Retinal pigment epithelial cell (primary cell): ENCODE measurements at regions not wholly inside any gene's neighbourhood (a gene's known extent, or its start where the extent isn't known, plus 50 kb on each side); places are given as distances from the start of the nearest gene placed in this dataset.

Experiments
- DNase-seq: peaks from one replicate; pipeline ENCODE4 v3.0.0-alpha.2; 2010; ENCODE audit warnings: low read depth
- H3K4me3 ChIP-seq: 2 replicates; pipeline ENCODE4 v1.5.1; 2011; ENCODE audit warnings: mild to moderate bottlenecking, low read length, control low read depth, moderate library complexity
- TF ChIP-seq, protein P1 (sequence below): conservative IDR thresholded peaks from 2 replicates; pipeline ENCODE4 v1.5.1; 2011; ENCODE audit warnings: low read depth, low read length, control low read depth, inconsistent platforms

GRCh38 chr3:188052169-188053035 lies 101.6 kb upstream of the LPP start:
- TF ChIP-seq, protein P1, sequence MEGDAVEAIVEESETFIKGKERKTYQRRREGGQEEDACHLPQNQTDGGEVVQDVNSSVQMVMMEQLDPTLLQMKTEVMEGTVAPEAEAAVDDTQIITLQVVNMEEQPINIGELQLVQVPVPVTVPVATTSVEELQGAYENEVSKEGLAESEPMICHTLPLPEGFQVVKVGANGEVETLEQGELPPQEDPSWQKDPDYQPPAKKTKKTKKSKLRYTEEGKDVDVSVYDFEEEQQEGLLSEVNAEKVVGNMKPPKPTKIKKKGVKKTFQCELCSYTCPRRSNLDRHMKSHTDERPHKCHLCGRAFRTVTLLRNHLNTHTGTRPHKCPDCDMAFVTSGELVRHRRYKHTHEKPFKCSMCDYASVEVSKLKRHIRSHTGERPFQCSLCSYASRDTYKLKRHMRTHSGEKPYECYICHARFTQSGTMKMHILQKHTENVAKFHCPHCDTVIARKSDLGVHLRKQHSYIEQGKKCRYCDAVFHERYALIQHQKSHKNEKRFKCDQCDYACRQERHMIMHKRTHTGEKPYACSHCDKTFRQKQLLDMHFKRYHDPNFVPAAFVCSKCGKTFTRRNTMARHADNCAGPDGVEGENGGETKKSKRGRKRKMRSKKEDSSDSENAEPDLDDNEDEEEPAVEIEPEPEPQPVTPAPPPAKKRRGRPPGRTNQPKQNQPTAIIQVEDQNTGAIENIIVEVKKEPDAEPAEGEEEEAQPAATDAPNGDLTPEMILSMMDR: peak; percentile 42
- peak; percentile 51 for DNase-seq
- H3K4me3 ChIP-seq: no peak overlapping the region

DNA sequence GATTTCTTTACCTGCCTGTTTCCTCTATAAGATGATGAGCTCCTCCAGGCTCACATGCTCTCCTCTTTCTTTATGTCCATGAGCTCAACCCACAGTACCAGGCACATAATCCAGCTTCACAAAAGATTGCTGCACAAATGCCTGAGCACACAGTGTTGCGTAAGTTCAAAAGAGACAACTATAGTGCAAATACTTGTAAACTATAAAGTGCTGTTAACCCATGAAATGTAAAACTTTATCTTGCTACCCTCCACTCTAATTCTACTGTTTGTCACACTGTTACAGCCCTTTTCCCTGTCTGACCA lies 101.0 kb upstream of the LPP start:
- DNase-seq: no peak
- no peak overlapping the region for H3K4me3 ChIP-seq
- TF ChIP-seq, protein P1: no peak

DNA sequence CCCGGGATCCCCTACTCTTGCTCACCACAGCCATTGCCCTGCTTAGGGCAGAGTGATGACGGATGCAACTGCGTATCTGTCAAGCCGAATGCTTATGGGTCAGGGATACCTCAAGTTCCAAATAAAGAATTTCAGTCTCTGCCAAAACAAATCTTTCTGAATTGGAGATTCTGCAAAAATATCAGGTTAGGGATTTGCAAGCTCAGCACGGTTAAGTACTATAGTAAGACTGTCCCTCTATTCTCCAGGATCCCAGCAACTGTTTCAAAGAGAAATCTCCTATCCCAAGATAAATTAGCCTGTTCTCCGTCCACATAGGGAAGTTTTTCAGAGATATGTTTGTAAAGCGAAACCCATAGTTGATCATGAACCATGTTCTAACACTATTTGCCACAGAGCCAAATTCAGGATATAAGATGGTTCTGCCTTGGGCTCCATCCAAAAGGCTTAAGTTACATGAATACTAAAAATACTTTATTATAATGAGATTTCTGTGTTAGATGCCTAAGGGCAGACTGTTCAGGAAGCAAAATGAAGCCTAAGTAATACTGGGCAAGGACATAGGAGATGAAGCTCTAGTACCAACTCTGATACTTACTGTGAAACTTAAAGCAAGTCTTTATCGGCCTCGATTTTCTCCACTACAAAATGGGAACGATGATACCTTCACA lies 100.1 kb upstream of the LPP start:
- no peak overlapping the region for H3K4me3 ChIP-seq
- DNase-seq: no peak
- TF ChIP-seq, protein P1: no peak

- no peak for DNase-seq
- H3K4me3 ChIP-seq: no peak overlapping the region
- TF ChIP-seq, protein P1: no peak
Measured at GRCh38 chr3:188054541-188054940, 99.4 kb upstream of the LPP start.

DNA sequence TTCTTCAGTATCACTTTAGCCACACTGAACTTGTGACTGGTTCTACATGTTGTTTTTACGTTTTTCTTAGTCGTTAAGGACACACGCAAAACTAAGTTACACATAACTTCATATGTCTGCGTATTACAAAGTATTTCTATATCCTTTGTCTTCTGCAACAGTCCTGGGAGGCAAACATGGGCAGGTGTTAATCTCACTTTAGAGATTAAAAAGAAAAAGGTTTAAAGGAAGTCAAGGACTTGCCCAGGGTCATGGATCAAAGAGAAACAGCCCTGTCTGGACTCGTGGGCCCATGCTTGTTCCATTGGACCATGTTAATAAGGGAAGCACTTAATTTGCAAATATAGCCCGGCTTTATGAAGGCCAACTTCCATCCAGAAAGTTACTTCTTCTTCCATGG lies 98.6 kb upstream of the LPP start:
- TF ChIP-seq, protein P1: no peak
- H3K4me3 ChIP-seq: no peak overlapping the region
- no peak for DNase-seq

DNA sequence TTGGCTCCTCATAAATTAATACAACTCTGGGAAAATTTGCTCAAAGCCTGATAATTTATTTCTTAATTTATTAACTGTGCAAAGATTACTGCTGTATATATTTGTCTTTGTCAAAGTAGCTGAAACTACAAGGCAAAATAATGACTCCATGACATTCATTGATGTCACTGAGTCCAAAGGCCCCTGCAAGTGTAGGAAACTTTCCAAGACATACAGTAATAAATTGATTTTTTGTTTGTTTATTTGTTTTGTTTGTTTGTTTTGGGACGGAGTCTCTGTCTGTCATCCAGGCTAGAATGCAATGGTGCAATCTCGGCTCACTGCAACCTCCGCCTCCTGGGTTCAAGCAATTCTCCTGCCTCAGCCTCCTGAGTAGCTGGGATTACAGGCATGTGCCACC lies 96.8 kb upstream of the LPP start:
- no peak overlapping the region for H3K4me3 ChIP-seq
- TF ChIP-seq, protein P1: no peak
- no peak for DNase-seq
